Mucosa of descending colon (tissue), 3 donors: ENCODE measurements at regions not wholly inside any gene's neighbourhood (a gene's known extent, or its start where the extent isn't known, plus 50 kb on each side); places are given as distances from the start of the nearest gene placed in this dataset.

Experiments
- ATAC-seq: fragments of 200-7000 bp; cut with Tn5 transposase; one replicate; pipeline ENCODE4 v1.9.1; 2020; ENCODE audit warnings: mild to moderate bottlenecking, moderate library complexity
- DNase-seq, 3 donors: peaks; one replicate each; pipeline ENCODE4 v3.0.0-alpha.2; 2020
- H3K36me3 ChIP-seq: fragments of 200-600 bp; one replicate; pipeline ENCODE4 v1.8.0; 2021; ENCODE audit warnings: low read depth, mild to moderate bottlenecking
- H3K4me1 ChIP-seq: fragments of 200-600 bp; one replicate; pipeline ENCODE4 v1.8.0; 2021; ENCODE audit warnings: low read depth, mild to moderate bottlenecking
- H3K4me3 ChIP-seq: fragments of 200-600 bp; one replicate; pipeline ENCODE4 v1.8.0; 2021; ENCODE audit warnings: mild to moderate bottlenecking
- H3K9me3 ChIP-seq: fragments of 200-600 bp; one replicate; pipeline ENCODE4 v1.8.0; 2021; ENCODE audit warnings: mild to moderate bottlenecking
- intact Hi-C, 2 donors: fragments of 100-400 bp; cut with DNase I in 1 of 2; cut with micrococcal nuclease in 1 of 2; formaldehyde crosslinking; loops; one replicate each; pipeline versions ENCODE4 v1.11.0 to v1.11.1; 2022; cut with DNase I, micrococcal nuclease
- TF ChIP-seq, protein P1 (sequence below): fragments of 200-600 bp; IDR thresholded peaks from one replicate; pipeline ENCODE4 v1.8.0; 2022; ENCODE audit warnings: antibody characterized with exemption, mild to moderate bottlenecking
- donor health status: DM: no; HTN: no; CAD: no; lungs with moderate emphysema.
- donor health status: DM: no; HTN: no; CAD: no.
- donor health status: DM: no; HTN: yes; CAD: no.

DNA sequence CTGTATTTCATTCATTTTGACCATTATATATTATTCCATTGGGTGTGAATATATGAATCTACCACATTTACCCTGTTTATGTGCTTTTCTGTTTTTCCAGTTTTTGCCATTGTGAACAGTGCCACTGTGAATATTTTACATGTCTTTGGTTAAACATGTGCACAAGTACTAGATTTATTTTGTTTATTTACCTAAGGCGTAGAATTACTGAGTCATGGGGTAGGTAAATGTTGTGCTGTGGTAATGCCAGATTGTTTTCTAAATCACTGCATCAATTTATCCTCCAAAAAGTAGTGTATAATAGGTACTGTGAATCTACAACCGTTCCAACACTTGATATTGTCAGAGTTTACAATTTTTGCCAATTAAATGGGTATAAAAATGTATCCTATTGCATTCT, 362.1 kb upstream of the AGTR1 start:
- no peaks in the 10 kb centered on the region for H3K4me1 ChIP-seq
- DNase-seq (no peak), ATAC-seq (no peak)
- no peaks in the 10 kb centered on the region for H3K9me3 ChIP-seq
- H3K4me3 ChIP-seq = no peak overlapping the region
- TF ChIP-seq, protein P1, sequence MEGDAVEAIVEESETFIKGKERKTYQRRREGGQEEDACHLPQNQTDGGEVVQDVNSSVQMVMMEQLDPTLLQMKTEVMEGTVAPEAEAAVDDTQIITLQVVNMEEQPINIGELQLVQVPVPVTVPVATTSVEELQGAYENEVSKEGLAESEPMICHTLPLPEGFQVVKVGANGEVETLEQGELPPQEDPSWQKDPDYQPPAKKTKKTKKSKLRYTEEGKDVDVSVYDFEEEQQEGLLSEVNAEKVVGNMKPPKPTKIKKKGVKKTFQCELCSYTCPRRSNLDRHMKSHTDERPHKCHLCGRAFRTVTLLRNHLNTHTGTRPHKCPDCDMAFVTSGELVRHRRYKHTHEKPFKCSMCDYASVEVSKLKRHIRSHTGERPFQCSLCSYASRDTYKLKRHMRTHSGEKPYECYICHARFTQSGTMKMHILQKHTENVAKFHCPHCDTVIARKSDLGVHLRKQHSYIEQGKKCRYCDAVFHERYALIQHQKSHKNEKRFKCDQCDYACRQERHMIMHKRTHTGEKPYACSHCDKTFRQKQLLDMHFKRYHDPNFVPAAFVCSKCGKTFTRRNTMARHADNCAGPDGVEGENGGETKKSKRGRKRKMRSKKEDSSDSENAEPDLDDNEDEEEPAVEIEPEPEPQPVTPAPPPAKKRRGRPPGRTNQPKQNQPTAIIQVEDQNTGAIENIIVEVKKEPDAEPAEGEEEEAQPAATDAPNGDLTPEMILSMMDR = no peak
- intact Hi-C loops = no loop called here
- no peaks in the 10 kb centered on the region for H3K36me3 ChIP-seq

- Histone ChIP-seq H3K4me3 (no peak overlapping the region), H3K9me3 (no peaks in the 10 kb centered on the region), H3K36me3 (no peaks in the 10 kb centered on the region), H3K4me1 (no peaks in the 10 kb centered on the region)
- TF ChIP-seq, protein P1 = no peak
- ATAC-seq = no peak
- no peak for DNase-seq
- intact Hi-C loops = no loop called here
These were observed 354.3 kb upstream of the AGTR1 start for GRCh38 chr3:148343416-148343815.

- H3K36me3 ChIP-seq = no peaks in the 10 kb centered on the region
- TF ChIP-seq, protein P1 = no peak
- H3K9me3 ChIP-seq = no peaks in the 10 kb centered on the region
- ATAC-seq (no peak), DNase-seq (no peak)
- no peak overlapping the region for H3K4me3 ChIP-seq
- intact Hi-C loops = no loop called here
- H3K4me1 ChIP-seq = no peaks in the 10 kb centered on the region
These were observed 353.2 kb upstream of the AGTR1 start for GRCh38 chr3:148344521-148344920.

- H3K36me3 ChIP-seq = no peaks in the 10 kb centered on the region
- DNase-seq (no peak), ATAC-seq (no peak)
- TF ChIP-seq, protein P1 = no peak
- intact Hi-C loops = no loop called here
- H3K4me3 ChIP-seq = no peak overlapping the region
- no peaks in the 10 kb centered on the region for H3K4me1 ChIP-seq
- H3K9me3 ChIP-seq = no peaks in the 10 kb centered on the region
These were observed 337.7 kb upstream of the AGTR1 start for GRCh38 chr3:148360051-148360450.

GRCh38 chr3:148366743-148367410, 330.8 kb upstream of the AGTR1 start:
- ATAC-seq = no peak
- TF ChIP-seq, protein P1 = no peak
- no peak for DNase-seq
- no peak overlapping the region for H3K4me3 ChIP-seq
- intact Hi-C loops = no loop called here
- H3K9me3 ChIP-seq = no peaks in the 10 kb centered on the region
- H3K36me3 ChIP-seq = no peaks in the 10 kb centered on the region
- no peaks in the 10 kb centered on the region for H3K4me1 ChIP-seq

- TF ChIP-seq, protein P1 = no peak
- DNase-seq (no peak), ATAC-seq (no peak)
- H3K4me3 ChIP-seq = no peak overlapping the region
- H3K4me1 ChIP-seq = no peaks in the 10 kb centered on the region
- no peaks in the 10 kb centered on the region for H3K9me3 ChIP-seq
- no peaks in the 10 kb centered on the region for H3K36me3 ChIP-seq
- intact Hi-C loops = no loop called here
These were observed 329.9 kb upstream of the AGTR1 start for GRCh38 chr3:148367756-148368155.
